ENCODE measurements at regions not wholly inside any gene's neighbourhood (a gene's known extent, or its start where the extent isn't known, plus 50 kb on each side); places are given as distances from the start of the nearest gene placed in this dataset.
"Not testable (repeated sequence)": the region's sequence is repeated elsewhere in the genome, so short reads cannot be mapped to it uniquely, and the experiment has no call there.

DNA sequence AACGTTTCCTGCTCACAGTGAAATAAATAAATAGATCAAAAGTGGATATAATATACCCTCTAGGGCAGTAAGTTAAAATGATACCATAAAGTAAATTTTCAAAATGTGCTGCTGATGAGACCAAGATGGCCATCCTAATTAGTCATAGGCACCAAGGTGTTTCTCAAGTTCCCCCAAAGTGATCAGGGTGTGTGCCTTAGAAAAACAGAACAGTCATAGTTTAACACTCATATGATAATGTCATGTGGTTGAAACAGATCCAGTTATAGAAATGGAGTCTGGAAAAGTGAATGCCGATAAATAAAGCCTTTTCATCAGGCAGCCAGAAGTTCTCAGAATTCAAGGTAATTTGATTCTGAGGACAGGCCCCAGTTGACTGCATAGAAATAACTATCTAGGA, 161.5 kb upstream of the CDKN2B start:
- no peak for DNase-seq

DNA sequence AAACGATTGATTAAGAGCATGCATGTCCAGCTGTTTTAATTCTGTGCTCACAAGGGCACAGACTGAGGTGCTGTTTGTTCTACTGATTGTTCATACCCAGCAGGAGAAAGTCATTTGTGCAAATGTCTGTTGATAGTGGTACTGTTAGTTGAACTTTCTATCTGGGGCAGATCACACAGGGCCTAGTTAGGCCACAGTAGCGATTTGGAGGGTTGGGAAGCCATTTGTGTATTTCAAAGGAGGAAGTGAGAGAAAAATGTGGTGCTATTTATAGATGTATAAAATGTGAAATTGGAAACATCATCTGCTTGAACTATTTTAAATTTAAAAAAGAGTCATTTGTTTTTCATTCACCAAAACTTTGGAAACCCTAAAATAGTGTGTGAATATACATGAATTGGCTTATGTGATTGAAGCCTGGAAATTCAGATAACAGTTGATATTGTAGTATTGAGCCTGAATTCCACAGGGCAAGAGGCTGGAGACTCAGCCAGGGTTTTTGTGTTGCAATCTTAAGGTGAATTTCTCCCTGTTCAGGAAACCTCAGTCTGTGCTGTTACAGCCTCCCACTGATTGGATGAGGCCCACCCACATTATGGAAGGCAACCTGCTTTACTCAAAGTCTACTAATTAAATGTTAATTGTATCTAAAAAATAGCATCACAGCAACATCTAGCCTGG, 162.0 kb upstream of the CDKN2B start:
- no peak for DNase-seq

DNA sequence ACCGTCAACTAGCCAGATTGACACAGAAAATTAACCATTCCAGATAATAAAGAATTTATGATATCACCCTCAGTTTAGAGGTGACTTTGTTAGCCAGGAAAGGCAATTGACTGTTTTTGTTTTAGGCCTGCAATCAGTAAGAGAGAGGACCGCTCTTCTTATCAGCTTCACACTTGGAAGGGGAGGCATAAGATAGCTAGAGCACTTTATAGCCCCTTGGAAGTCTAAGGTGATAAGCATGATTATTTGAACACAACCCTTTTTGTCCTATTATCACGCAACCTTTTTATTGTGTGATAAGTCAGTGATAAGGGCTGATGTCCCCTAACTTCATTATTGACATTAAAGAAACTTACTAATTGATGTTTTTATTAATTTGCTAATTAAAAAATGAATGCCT, 162.6 kb upstream of the CDKN2B start:
- no peak for DNase-seq

DNA sequence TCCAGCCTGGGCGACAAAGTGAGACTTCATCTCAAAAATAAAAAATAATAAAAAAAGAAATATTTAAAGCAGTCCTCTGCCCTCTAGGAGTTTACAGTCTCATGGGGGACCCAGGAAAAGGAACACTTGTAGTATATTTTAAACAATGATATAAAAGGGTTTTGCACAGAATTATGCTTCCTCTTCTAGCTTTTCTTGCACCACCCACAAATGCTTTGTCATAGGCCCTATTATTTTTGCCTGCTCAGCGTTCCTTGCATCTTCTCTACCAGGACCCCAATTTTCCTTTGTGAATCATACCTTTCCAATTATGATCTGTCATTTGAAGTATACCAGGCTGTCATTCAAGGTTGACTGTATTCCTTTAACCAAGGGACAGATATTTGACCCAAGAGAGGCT, 164.8 kb upstream of the CDKN2B start:
- no peak for DNase-seq

DNA sequence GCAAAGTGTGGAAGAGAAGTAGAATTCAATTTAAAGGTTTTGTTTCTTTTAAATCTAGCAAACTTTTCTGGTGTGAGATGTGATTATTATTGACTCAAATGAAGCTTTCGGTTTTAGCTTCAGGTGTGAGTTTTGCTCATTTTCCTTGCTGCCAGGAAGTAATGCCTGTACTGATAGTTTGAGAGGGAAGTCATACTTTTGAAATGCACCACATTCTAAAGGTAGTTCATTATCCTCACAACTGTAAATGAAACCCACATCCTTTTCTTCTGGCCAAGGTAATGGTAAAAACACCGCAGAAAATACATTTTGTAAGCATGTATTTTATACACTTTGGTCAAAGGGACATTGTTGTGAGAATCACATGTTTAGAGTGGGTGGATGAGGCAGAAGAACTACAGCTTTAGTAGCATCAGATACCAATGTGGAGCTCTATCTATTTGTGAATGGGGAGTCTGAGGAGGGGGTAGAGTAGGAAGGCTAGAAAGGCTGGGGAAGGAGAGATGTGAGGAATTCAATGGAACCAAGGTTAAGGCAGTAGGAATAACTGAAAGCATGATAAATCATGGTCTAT, 167.0 kb upstream of the CDKN2B start:
- peak in 1 of 5 experiments; percentile 65 for DNase-seq

DNA sequence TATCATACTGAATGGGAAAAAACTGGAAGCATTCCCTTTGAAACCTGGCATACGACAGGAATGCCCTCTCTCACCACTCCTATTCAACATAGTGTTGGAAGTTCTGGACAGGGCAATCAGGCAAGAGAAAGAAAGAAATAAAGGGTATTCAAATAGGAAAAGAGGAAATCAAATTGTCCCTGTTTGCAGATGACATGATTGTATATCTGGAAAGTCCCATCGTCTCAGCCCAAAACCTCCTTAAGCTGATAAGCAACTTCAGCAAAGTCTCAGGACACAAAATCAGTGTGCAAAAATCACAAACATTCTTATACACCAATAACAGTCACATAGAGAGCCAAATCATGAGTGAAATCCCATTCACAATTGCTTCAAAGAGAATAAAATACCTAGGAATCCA, 171.9 kb upstream of the CDKN2B start:
- DNase-seq = not testable (repeated sequence)

DNA sequence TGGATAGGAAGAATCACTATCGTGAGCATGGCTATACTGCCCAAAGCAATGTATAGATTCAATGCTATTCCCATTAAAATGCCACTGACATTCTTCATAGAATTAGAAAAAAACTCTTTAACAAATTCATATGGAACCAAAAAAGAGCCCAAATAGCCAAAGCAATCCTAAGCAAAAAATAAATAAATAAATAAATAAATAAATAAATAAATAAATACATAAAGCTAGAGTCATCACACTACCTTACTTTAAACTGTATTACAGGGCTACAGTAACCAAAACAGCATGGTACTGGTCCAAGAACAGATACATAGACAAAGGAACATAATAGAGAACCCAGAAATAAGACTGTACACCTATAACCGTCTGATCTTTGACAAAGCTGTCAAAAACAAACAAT, 180.4 kb upstream of the CDKN2B start:
- DNase-seq = no peak

DNA sequence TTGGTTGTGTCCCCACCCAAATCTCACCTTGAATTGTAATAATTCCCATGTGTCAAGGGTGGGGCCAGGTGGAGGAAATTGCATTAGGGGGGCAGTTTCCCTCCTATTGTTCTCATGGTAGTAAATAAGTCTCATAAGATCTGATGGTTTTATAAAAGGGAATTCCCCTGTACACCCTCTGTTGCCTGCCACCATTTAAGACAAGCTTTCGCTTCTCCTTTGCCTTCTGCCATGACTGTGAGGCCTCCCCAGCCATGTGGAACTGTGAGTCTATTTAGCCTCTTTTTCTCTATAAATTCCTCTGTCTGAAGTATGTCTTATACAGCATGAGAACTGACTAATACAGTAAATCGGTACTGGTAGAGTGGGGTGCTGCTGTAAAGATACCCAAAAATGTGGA, 187.9 kb upstream of the CDKN2B start:
- DNase-seq = not testable (repeated sequence)

DNA sequence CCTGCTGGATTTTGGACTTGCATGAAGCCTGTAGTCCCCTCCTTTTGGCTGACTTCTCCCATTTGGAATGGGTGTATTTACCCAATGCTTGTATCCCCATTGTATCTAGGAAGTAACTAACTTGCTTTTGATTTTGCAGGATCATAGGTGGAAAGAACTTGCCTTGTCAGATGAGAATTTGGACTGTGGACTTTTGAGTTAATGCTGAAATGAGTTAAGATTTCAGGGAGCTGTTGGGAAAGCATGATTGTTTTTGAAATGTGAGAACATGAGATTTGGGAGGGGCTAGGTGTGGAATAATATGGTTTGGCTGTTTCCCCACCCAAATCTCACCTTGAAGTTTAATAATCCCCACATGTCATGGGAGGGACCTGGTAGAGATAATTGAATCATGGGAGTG, 189.6 kb upstream of the CDKN2B start:
- DNase-seq = no peak

DNA sequence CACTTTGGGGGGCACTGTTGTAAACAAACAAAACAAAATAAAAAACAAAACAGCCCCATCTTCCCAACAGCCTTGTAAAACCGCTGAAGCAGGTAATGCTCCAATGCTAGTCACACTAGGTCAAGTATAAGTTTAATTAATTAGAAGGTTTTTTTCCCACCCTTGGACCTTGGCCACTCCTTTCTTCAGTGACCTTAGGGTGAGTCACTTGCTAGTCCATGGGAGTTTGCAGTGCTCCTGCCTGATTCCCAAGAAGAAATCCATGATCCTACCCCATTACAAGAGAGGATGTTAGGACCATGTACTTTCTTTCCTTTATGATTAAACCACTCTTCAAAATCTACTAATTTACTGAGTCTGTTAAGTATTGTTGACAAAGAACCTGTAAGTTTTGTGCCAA, 192.2 kb upstream of the CDKN2B start:
- DNase-seq = no peak

DNA sequence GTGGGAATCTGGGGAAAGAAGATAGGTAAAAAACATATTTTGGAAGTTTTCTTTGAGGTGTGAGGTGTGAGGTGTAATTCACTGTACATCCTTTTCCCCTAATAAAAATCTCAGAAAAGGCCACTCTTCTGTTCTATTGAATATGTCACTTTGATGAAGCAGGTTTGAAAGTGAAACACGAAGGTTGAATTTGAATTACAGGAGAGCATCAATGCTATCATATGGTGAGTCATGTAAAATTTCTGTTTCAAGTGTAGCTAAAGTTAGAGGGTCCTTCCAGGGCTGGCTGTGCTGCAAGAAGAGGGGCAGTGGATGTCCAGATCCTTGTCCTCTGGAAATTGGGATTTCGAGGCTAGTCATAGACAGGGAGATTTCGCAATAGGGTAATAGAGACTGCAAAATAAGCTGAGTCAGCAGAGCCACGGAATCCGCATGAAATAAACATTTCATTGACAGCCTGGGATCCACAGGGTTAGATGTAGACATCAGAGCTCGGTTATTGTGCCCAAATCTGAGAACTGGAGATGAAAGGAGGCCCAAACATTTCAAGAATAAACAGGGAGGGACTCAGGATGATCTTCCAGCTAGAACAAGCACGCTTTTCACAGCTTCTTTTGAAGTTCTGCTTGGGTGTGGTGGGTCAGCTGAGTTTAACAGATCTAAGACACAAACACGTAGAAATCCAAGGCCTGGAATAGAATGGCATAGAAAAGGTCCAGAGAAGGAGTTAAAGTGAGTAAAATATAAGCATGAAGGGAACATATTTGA, 194.4 kb upstream of the CDKN2B start:
- no peak for DNase-seq

DNA sequence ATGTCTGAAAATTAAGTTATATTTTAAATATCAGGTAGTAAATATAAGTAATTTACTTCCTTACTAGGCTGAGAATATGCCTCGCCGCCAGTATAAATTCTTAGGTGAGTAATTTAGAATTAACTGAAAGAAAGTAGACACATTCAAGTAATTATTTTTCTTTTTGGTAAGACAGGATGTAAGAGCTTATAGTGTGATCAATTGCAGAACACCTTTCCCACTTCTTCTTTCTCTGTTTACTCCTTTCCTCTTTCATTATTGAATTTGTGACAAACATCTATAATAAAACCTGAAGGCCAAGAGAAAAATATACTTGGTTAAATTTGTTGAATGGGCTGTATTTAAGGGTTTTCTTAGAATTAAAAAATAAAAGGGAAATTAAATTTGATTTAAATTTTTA, 195.1 kb upstream of the CDKN2B start:
- no peak for DNase-seq

DNA sequence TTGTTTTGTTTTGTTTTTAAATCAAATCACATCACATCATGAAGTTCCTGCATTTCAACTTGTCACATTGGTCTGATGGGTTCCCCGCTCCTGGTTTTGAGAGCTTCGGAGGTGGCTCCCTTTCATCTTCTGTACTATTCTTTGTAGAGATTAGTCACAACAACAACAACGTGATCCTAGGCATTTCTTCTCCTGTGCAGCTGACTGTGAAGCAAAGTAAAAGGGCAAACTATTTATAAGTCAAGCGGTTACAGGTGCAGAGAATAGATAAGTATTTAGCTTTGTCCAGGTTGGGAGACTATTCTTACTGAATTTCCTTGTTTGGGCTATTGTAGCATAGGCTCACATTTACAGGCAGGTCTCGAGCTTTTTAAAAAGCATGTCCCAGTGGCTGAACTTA, 197.7 kb upstream of the CDKN2B start:
- DNase-seq = no peak

DNA sequence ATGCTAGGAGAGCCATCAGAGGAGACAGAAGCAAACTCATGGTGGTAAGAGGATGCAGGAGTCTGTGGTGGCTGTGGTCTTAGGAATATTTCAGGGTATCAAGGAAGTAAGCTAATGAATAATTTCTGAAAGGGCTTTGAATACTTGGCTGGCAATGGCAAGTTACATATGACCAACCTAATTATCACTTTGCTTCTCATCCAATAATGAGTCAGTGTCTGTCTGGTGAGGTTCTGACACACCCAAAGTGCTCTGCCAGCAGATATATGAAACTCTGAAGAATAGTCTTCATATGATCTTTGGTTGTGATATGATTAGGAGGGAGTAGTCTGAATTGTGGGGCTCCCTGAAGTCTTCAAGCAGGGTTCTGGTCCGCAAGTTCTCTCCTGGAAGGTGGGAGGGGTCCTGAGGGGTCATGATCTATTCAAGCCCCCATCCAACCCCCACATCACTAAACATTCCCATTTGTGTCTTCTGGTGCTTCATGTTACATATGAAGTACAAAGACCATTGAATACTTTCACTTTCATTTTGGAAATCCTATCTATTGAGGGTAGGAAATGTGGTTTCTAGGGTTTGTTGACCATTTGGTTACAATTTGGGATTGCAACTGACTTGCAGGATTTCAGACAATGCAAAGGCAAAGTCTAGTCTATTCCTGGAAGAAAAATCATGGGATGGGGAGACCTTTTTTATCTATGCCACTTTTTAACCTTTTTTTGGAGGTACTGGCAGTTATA, 199.9 kb upstream of the CDKN2B start:
- peak in 1 of 5 experiments; percentile 45 for DNase-seq

DNA sequence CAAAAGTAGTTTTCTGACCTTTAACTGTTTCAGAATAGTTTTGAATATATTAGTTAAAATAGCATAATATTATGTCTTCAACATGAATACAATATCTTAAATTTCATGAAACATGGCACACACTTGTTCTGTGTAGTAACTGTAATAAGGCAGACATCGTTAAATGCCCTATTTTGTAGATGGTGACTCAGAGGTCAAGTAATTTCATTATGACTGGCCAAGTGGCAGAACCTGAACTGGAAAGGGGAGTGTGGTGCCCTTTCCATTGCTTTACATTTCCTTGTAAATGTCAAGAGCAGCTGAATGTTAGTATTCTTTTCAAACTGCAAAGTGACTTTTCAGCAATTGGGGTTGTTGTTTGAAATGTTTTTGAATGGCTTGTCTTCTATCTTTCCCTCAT, 201.2 kb upstream of the CDKN2B start:
- no peak for DNase-seq

DNA sequence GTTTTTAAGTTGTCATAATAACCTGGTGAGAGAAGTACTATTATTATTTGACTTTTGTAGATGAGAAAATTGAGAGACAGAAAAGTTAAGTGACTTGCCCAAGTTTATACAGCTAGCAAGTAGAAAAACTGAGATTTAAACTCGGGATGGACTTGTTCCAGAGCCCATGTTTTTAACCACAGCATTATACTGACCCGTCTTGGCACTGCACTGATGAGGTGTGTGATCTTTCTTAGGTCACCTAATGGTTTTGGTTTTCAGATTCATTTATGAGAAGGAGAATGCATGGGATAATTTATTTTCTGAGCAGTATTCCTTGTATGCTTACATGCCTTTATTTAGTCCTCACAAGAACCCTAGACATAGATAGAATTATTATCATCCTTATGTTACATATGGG, 201.8 kb upstream of the CDKN2B start:
- no peak for DNase-seq

DNA sequence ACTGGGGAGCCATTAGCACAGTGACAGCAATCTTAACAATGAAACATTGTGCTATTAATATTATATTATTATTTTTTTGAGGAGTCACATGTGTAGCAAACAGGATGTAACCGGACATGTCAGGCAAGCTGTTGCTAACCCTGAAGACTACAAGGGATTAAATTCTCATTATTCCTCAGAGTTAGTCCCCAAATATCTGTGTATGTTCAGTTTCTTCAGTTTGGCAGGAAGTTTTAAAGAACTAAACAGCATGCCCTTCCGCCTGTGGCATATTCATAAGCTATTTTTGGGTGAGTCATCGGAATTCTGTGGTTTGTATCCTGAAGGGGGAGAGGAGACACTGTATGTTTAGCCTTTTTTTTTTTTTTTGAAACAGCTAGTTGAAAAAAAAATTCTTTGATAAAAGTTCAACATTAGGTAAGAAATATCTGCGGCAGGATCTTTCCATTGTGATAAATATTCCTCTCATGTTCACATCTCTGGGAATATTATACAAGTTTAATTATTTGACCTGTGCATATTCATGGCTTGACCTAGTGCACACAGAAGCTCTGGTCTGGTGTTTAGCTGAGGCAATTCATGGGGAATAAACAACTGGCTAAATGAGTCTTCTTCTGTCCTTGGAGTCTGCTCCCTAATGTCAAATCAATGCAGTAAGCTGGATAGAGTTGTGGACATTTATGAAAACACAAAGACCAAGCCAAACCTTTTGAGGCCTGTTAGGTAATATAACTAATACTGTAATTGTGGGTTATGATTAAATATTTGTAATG, 202.7 kb upstream of the CDKN2B start:
- no peak for DNase-seq

DNA sequence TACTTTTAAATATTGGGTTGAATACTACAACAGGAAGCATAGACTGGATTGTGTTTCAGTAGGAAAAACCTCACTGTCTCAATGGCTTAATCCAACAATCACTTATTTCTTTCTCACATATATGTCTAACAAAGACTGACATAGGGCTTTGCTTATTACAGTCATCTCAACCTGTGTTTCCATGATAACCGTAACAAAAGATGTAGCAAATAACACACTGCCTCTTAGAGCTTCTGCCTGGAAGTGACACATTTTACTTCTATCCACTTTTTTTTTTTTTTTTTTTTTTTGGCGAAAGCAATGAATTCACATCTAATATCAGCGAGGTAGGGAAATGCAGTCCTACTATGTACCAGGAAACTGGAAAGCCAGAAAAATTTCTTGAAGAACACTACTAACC, 204.9 kb upstream of the CDKN2B start:
- no peak for DNase-seq

DNA sequence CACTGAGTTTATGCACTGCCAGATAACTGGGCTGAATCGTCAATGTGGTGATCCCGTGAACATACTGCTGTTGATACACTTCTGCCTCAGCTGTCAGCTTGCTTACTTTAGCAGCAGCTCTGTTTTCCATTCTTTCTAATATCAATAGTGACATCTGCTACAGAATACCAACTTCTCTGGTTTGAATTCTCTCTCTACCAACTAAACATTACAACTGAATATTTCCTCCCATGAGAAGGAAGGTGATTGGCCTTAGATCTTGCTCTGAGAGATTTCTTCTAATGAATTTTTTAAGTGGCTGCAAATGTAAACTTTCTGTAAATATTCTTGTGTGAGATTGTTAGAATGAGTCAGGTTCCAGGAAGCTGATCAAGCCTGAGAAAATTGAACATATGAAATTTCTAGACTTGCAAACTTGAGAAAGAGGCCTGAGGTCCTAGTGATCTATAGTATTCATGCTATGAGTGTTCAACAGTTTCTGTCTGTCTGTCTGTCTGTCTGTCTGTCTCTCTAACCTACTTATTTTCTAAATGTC, 205.5 kb upstream of the CDKN2B start:
- DNase-seq = no peak

DNA sequence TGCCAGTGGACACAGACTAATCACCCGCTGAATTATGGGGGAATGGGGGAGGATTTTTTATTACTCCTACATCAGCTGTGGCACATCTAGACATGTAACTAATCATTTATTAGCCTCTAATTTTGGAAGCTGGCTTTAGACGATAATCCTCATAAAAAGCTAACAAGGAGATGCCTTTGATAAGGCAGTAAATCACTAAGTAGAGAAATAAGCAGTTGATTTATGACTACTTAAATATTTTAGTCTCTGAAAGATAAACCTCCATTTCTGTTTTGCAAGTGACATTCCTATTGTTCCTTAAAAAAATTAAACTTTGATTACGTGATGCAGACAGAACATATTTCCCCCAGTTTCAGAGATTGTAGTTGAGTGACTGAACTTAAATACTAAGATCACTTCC, 206.4 kb upstream of the CDKN2B start:
- DNase-seq = no peak

DNA sequence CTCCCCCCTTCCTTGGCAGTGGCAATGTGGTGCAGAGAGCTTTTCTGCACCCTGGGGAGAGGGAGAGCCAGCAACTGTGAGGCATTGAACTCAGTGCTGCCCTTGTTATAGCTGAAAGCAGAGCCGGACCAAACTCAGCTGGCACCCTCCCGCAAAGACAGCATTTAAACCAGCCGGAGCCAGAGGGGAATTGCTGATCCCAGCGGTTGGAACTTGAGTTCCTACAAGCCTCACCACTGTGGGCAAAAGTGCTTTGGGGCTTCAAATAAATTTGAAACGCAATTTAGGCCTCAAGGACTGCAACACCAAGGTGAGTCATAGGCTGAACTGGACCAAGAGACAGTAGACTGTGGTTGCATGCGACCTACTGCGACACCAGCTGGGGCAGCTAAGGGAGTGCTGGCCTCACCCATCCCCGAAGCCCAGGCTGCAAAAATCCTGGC, 207.6 kb upstream of the CDKN2B start:
- no peak for DNase-seq

DNA sequence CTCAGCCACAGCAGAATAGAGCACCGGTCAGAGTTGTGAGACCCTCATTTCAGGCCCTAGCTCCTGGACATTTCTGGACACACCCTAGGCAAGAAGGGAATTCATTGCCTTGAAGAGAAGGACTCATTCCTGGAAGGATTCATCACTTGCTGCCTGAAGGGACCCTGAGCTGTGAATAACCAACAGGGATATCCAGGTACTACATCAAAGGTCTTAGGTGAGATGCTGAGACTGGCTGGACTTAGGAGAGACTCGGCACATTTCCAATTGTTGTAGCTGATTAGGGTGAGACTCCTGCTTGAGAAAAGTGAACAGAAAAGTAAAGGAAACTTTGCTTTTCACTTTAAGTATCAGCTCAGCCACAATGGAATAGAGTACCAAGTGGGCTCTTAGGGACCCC, 208.1 kb upstream of the CDKN2B start:
- DNase-seq = no peak
